Fibroblast of lung (primary cell): ENCODE measurements at regions not wholly inside any gene's neighbourhood (a gene's known extent, or its start where the extent isn't known, plus 50 kb on each side); places are given as distances from the start of the nearest gene placed in this dataset.
A peak's percentile ranks its signal among the peaks of the same experiment; 100 is the strongest.

Source experiments
- DNase-seq, 2 donors: peaks; one replicate each; pipeline versions ENCODE4 v3.0.0 to v3.0.0-alpha.2; 2010; ENCODE audit warnings: low read depth in 2 of 2
- H2AFZ ChIP-seq: 2 replicates; pipeline ENCODE4 v1.5.1; 2012; ENCODE audit warnings: low read length, control low read depth, inconsistent platforms
- H3K27ac ChIP-seq: 2 replicates; pipeline ENCODE4 v1.5.1; 2011; ENCODE audit warnings: low read length, control low read depth; ENCODE audit not compliant: insufficient read depth
- H3K27me3 ChIP-seq: 2 replicates; pipeline ENCODE4 v1.5.1; 2011; ENCODE audit warnings: mild to moderate bottlenecking, low read length; ENCODE audit not compliant: control insufficient read depth, insufficient read depth
- H3K36me3 ChIP-seq: 2 replicates; pipeline ENCODE4 v1.5.1; 2011; ENCODE audit warnings: low read length; ENCODE audit not compliant: control insufficient read depth, insufficient read depth
- H3K4me1 ChIP-seq: 2 replicates; pipeline ENCODE4 v1.5.1; 2011; ENCODE audit warnings: low read length; ENCODE audit not compliant: control insufficient read depth, insufficient read depth; ENCODE audit errors: extremely low read depth
- H3K4me2 ChIP-seq: 2 replicates; pipeline ENCODE4 v1.5.1; 2011; ENCODE audit warnings: low read length, control low read depth; ENCODE audit not compliant: insufficient read depth; ENCODE audit errors: extremely low read depth
- H3K4me3 ChIP-seq, 4 experiments: fragments of 200-600 bp in 1 of 4; sonication (generic) in 1 of 4; replicated peaks in 1 of 4; 2 replicates each; pipeline ENCODE4 v1.5.1; 2011 to 2016; ENCODE audit warnings: low read length in 4 of 4, low read depth in 3 of 4, mild to moderate bottlenecking in 3 of 4, control low read depth in 2 of 4, inconsistent platforms in 1 of 4, mixed read lengths in 1 of 4; ENCODE audit not compliant: insufficient read depth in 1 of 4; ENCODE audit errors: control extremely low read depth in 1 of 4
- H3K79me2 ChIP-seq: 2 replicates; pipeline ENCODE4 v1.5.1; 2012; ENCODE audit warnings: mild to moderate bottlenecking, low read length, inconsistent platforms; ENCODE audit not compliant: control insufficient read depth, insufficient read depth
- H3K9ac ChIP-seq: 2 replicates; pipeline ENCODE4 v1.5.1; 2011; ENCODE audit warnings: mild to moderate bottlenecking, low read length, control low read depth; ENCODE audit not compliant: insufficient read depth
- H3K9me3 ChIP-seq: 2 replicates; pipeline ENCODE4 v1.5.1; 2012; ENCODE audit warnings: low read depth, low read length; ENCODE audit not compliant: control insufficient read depth, insufficient read depth
- H4K20me1 ChIP-seq: 2 replicates; pipeline ENCODE4 v1.5.1; 2011; ENCODE audit warnings: low read length; ENCODE audit not compliant: control insufficient read depth, insufficient read depth; ENCODE audit errors: extremely low read depth
- EZH2 ChIP-seq: IDR thresholded peaks from 2 replicates; pipeline ENCODE4 v1.5.1; 2012; ENCODE audit warnings: low read length, control low read depth, mild to moderate bottlenecking; ENCODE audit errors: missing control alignments
- TF ChIP-seq, protein P1 (sequence below), 2 donors: IDR thresholded peaks in 1 of 2; conservative IDR thresholded peaks in 1 of 2; 1 replicate in 1 of 2; 2 replicates in 1 of 2; pipeline ENCODE4 v1.5.1; 2011 to 2012; ENCODE audit warnings: low read length in 2 of 2, control low read depth in 1 of 2, inconsistent platforms in 1 of 2, low read depth in 1 of 2, mild to moderate bottlenecking in 1 of 2

DNA sequence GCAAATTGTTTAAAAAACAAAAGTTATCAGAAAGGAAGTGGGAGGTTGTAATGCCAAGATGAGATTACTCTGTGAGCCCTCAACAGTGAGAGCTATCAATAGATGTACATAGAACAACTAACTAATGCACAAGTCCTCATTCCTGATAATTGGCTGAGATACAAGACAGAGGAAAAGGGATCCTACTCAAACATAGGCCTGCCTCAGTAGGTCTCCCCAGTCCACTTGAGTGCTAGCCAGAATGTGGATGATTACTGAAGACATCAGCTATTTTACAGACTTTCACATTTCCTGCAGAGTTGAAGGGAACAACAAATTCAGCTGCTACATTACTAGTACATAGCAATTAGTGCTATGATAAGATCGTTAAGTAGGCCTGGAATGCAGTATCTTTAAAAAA lies 981.9 kb downstream of the TUSC7 start:
- no peak overlapping the region for H2AFZ ChIP-seq

DNA sequence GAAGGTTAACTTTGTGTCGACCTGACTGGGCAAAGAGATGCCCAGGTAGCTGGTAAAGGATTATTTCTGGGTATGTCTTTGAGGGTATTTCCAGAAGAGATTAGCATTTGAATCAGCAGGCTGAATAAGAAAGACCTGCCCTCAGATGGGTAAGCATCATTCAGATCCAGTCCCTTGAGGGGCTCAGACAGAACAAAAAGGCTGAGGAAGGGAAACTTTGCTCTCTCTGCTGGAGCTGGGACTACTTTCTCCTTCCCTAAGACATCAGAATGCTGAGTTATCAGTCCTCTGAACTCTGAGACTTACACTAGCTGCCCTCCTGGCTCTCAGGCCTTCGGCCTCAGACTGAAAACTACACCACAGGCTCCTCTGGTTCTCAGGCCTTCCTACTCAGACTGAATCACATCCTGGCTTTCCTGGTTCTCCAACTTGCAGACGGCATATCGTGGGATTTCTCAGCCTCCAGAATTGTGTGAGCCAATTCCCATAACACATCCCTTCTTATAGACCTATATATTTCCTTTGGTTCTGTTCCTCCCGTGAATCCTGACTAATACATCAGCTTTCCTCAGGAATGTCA lies 982.9 kb downstream of the TUSC7 start:
- no peaks in the 10 kb centered on the region for H3K4me1 ChIP-seq
- H3K4me3 ChIP-seq = no peak overlapping the region
- H4K20me1 ChIP-seq = no peaks in the 10 kb centered on the region
- no peaks in the 10 kb centered on the region for H3K9me3 ChIP-seq
- no peaks in the 10 kb centered on the region for H3K79me2 ChIP-seq
- H3K27ac ChIP-seq = peak overlapping the region; percentile 3
- H2AFZ ChIP-seq = peak overlapping the region; percentile 13
- H3K4me2 ChIP-seq = no peak overlapping the region
- TF ChIP-seq, protein P1, sequence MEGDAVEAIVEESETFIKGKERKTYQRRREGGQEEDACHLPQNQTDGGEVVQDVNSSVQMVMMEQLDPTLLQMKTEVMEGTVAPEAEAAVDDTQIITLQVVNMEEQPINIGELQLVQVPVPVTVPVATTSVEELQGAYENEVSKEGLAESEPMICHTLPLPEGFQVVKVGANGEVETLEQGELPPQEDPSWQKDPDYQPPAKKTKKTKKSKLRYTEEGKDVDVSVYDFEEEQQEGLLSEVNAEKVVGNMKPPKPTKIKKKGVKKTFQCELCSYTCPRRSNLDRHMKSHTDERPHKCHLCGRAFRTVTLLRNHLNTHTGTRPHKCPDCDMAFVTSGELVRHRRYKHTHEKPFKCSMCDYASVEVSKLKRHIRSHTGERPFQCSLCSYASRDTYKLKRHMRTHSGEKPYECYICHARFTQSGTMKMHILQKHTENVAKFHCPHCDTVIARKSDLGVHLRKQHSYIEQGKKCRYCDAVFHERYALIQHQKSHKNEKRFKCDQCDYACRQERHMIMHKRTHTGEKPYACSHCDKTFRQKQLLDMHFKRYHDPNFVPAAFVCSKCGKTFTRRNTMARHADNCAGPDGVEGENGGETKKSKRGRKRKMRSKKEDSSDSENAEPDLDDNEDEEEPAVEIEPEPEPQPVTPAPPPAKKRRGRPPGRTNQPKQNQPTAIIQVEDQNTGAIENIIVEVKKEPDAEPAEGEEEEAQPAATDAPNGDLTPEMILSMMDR (conservative IDR thresholded peaks at IDR 0.05 in 1 of 2, IDR thresholded peaks at IDR 0.05 in 1 of 2; ENCODE audit: low read depth in 1 of 2, low read length in 2 of 2) = no peak
- no peak for TF ChIP-seq EZH2
- H3K36me3 ChIP-seq = no peaks in the 10 kb centered on the region
- H3K9ac ChIP-seq = no peak overlapping the region
- DNase-seq = peak; percentile 39 to 75
- no peaks in the 10 kb centered on the region for H3K27me3 ChIP-seq

More for the DNA sequence above, 981.9 kb downstream of the TUSC7 start:
- Histone ChIP-seq H3K4me1 (no peaks in the 10 kb centered on the region), H3K4me3 (no peak overlapping the region), H3K27me3 (no peaks in the 10 kb centered on the region), H3K4me2 (no peak overlapping the region), H3K79me2 (no peaks in the 10 kb centered on the region), H3K36me3 (no peaks in the 10 kb centered on the region), H3K9ac (no peak overlapping the region), H3K9me3 (no peaks in the 10 kb centered on the region), H3K27ac (no peak overlapping the region), H4K20me1 (no peaks in the 10 kb centered on the region)
- TF ChIP-seq EZH2 = no peak
- TF ChIP-seq, protein P1 (conservative IDR thresholded peaks at IDR 0.05 in 1 of 2, IDR thresholded peaks at IDR 0.05 in 1 of 2; ENCODE audit: low read depth in 1 of 2, low read length in 2 of 2) = no peak
- no peak for DNase-seq

DNA sequence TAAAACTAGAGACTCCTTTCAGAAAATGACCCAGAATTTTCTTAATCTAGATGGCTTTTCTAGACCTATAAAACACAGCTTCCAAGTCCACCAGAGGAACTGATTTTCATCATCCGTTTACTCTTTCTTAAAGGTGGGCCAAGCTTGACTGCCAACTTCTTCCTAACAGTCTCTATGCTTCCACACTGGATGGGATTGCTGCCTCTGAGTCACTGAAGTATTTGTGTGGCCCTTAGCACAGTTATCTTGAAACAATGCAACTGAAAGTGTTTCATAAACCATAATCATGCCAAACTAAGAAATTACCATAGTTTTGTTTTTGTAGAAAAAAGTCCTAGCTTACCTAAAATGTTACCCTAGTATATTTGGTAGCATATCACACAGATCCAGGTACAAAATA lies 985.7 kb downstream of the TUSC7 start:
- Histone ChIP-seq H3K4me3 (no peak overlapping the region), H3K79me2 (no peaks in the 10 kb centered on the region), H3K27ac (no peak overlapping the region), H2AFZ (no peak overlapping the region), H3K4me2 (no peak overlapping the region), H3K9me3 (no peaks in the 10 kb centered on the region), H3K27me3 (no peaks in the 10 kb centered on the region), H3K9ac (no peak overlapping the region), H4K20me1 (no peaks in the 10 kb centered on the region), H3K36me3 (no peaks in the 10 kb centered on the region), H3K4me1 (no peaks in the 10 kb centered on the region)
- TF ChIP-seq, protein P1 (conservative IDR thresholded peaks at IDR 0.05 in 1 of 2, IDR thresholded peaks at IDR 0.05 in 1 of 2; ENCODE audit: low read depth in 1 of 2, low read length in 2 of 2) = no peak
- TF ChIP-seq EZH2 = no peak
- DNase-seq = peak; percentile 57 to 85
